T follicular helper cell (primary cell): ENCODE measurements at regions not wholly inside any gene's neighbourhood (a gene's known extent, or its start where the extent isn't known, plus 50 kb on each side); places are given as distances from the start of the nearest gene placed in this dataset.
"Not testable (repeated sequence)": the region's sequence is repeated elsewhere in the genome, so short reads cannot be mapped to it uniquely, and the experiment has no call there.

ENCODE experiments used
- DNase-seq: peaks from one replicate; pipeline ENCODE4 v3.0.0-alpha.2; 2020; ENCODE audit warnings: low read depth

GRCh38 chr17:45554479-45554878 is 64.0 kb upstream of the PLEKHM1 start:
- DNase-seq: not testable (repeated sequence)

- DNase-seq: not testable (repeated sequence)
Measured at GRCh38 chr17:45558821-45559220, 68.3 kb upstream of the PLEKHM1 start.

GRCh38 chr17:45562868-45563267 is 72.3 kb upstream of the PLEKHM1 start:
- DNase-seq: not testable (repeated sequence)

GRCh38 chr17:45563283-45563682 is 72.8 kb upstream of the PLEKHM1 start:
- DNase-seq: not testable (repeated sequence)

- not testable (repeated sequence) for DNase-seq
Measured at GRCh38 chr17:45568275-45568674, 77.8 kb upstream of the PLEKHM1 start.

GRCh38 chr17:45573326-45573725 is 82.8 kb upstream of the PLEKHM1 start:
- not testable (repeated sequence) for DNase-seq

GRCh38 chr17:45573924-45574770 is 83.6 kb upstream of the PLEKHM1 start:
- no peak for DNase-seq

- DNase-seq: no peak
Measured at GRCh38 chr17:45575126-45575885, 84.8 kb upstream of the PLEKHM1 start.

- DNase-seq: not testable (repeated sequence)
Measured at GRCh38 chr17:45576527-45577307, 86.2 kb upstream of the PLEKHM1 start.

- DNase-seq: no peak
Measured at GRCh38 chr17:45577571-45578279, 87.2 kb upstream of the PLEKHM1 start.

GRCh38 chr17:45578516-45579455 is 88.3 kb upstream of the PLEKHM1 start:
- DNase-seq: no peak

GRCh38 chr17:45579529-45580495 is 89.3 kb upstream of the PLEKHM1 start:
- no peak for DNase-seq

GRCh38 chr17:45580924-45581323 is 90.4 kb upstream of the PLEKHM1 start:
- no peak for DNase-seq

- no peak for DNase-seq
Measured at GRCh38 chr17:45581860-45582259, 91.3 kb upstream of the PLEKHM1 start.

GRCh38 chr17:45584092-45585036 is 93.8 kb upstream of the PLEKHM1 start:
- peak; percentile 56 for DNase-seq

- DNase-seq: peak; percentile 85
Measured at GRCh38 chr17:45585037-45585733, 94.7 kb upstream of the PLEKHM1 start.
